ENCODE measurements at regions not wholly inside any gene's neighbourhood (a gene's known extent, or its start where the extent isn't known, plus 50 kb on each side); places are given as distances from the start of the nearest gene placed in this dataset.

GRCh38 chr21:40972151-40972550, 125.2 kb upstream of the DSCAM start:
- Mint-ChIP-seq H3K4me3 (no peak overlapping the region), H3K36me3 (ENCODE audit: low read depth) (no peaks in the 10 kb centered on the region), H3K27ac (no peak overlapping the region), H3K9me3 (peaks cover 2% of the 10 kb centered on the region), H3K4me1 (ENCODE audit: low read depth) (no peaks in the 10 kb centered on the region), H3K27me3 (peaks cover 14% of the 10 kb centered on the region)
- Histone ChIP-seq H3K36me3 (ENCODE audit: insufficient read depth, low read length) (no peaks in the 10 kb centered on the region), H3K27ac (ENCODE audit: low read depth in 1 of 2, low read length in 2 of 2) (no peak overlapping the region), H3K27me3 (ENCODE audit: control insufficient read depth in 1 of 2, insufficient read depth in 2 of 2, low read length in 2 of 2) (no peaks in the 10 kb centered on the region), H3K4me1 (ENCODE audit: insufficient read depth, low read length) (no peaks in the 10 kb centered on the region), H3K9me3 (ENCODE audit: control insufficient read depth in 1 of 2, insufficient read depth in 1 of 2, low read length in 2 of 2) (peaks cover 0 to 7% of the 10 kb centered on the region in 2 experiments), H3K4me3 (ENCODE audit: low read length) (no peak overlapping the region)
- POLR2A ChIA-PET, result no interaction called here
- TF ChIP-seq CTCF (IDR thresholded peaks at IDR 0.05), result no peak
- ATAC-seq (ENCODE audit: poor library complexity) (no peak), DNase-seq (no peak)
- CTCF ChIA-PET, result no interaction called here
- intact Hi-C loops (cut with DNase I, micrococcal nuclease), result no loop called here

GRCh38 chr21:40976198-40977109, 129.5 kb upstream of the DSCAM start:
- DNase-seq, result peak in 3 of 14 experiments; percentile 1 to 9 (median 7)
- peaks cover 10% of the 10 kb centered on the region for H3K9me3 Mint-ChIP-seq
- CTCF ChIA-PET, result no interaction called here
- H3K4me1 Mint-ChIP-seq (ENCODE audit: low read depth), result no peaks in the 10 kb centered on the region
- TF ChIP-seq CTCF (IDR thresholded peaks at IDR 0.05), result no peak
- H3K27me3 Mint-ChIP-seq, result peaks cover 8% of the 10 kb centered on the region
- intact Hi-C loops (cut with DNase I, micrococcal nuclease), result no loop called here
- no peaks in the 10 kb centered on the region for H3K36me3 ChIP-seq (ENCODE audit: insufficient read depth, low read length)
- H3K4me1 ChIP-seq (ENCODE audit: insufficient read depth, low read length), result no peaks in the 10 kb centered on the region
- no peaks in the 10 kb centered on the region for H3K36me3 Mint-ChIP-seq (ENCODE audit: low read depth)
- H3K27ac ChIP-seq (ENCODE audit: low read depth in 1 of 2, low read length in 2 of 2), result no peak overlapping the region
- H3K27me3 ChIP-seq (ENCODE audit: control insufficient read depth in 1 of 2, insufficient read depth in 2 of 2, low read length in 2 of 2), result no peaks in the 10 kb centered on the region
- peaks cover 0 to 14% of the 10 kb centered on the region in 2 experiments for H3K9me3 ChIP-seq (ENCODE audit: control insufficient read depth in 1 of 2, insufficient read depth in 1 of 2, low read length in 2 of 2)
- ATAC-seq (ENCODE audit: poor library complexity), result no peak
- no peak overlapping the region for H3K4me3 ChIP-seq (ENCODE audit: low read length)
- no peak overlapping the region for H3K27ac Mint-ChIP-seq
- no peak overlapping the region for H3K4me3 Mint-ChIP-seq
- POLR2A ChIA-PET, result no interaction called here

DNA sequence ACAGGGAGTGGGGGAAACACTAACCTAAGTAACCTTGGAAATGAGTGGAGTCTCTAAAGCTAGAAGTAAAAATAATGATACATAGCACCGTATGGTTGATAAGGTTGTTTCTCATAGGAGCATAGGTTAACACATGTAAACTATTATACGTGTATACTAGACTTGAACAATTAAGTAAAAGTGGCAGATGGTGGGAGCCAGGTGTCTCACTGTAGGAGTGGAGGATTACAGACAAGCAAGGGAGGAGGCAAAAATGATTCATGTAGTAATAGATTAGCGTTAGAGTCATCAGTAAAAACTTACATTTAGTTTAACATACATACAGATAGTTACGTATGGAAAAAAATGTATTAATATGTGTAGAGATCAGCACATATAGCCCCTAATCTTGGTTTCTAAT, 138.4 kb upstream of the DSCAM start:
- ATAC-seq (ENCODE audit: poor library complexity), result no peak
- no peak overlapping the region for H3K27ac ChIP-seq (ENCODE audit: low read depth in 1 of 2, low read length in 2 of 2)
- H3K27me3 ChIP-seq (ENCODE audit: control insufficient read depth in 1 of 2, insufficient read depth in 2 of 2, low read length in 2 of 2), result no peaks in the 10 kb centered on the region
- POLR2A ChIA-PET, result no interaction called here
- Mint-ChIP-seq H3K27ac (no peak overlapping the region), H3K4me1 (ENCODE audit: low read depth) (no peaks in the 10 kb centered on the region), H3K36me3 (ENCODE audit: low read depth) (no peaks in the 10 kb centered on the region), H3K4me3 (no peak overlapping the region), H3K27me3 (peaks cover 3% of the 10 kb centered on the region), H3K9me3 (peaks cover 7% of the 10 kb centered on the region)
- CTCF ChIA-PET, result no interaction called here
- H3K36me3 ChIP-seq (ENCODE audit: insufficient read depth, low read length), result no peaks in the 10 kb centered on the region
- intact Hi-C loops (cut with DNase I, micrococcal nuclease), result no loop called here
- no peak for TF ChIP-seq CTCF (IDR thresholded peaks at IDR 0.05)
- peaks cover 5 to 7% of the 10 kb centered on the region in 2 experiments for H3K9me3 ChIP-seq (ENCODE audit: control insufficient read depth in 1 of 2, insufficient read depth in 1 of 2, low read length in 2 of 2)
- no peaks in the 10 kb centered on the region for H3K4me1 ChIP-seq (ENCODE audit: insufficient read depth, low read length)
- DNase-seq, result no peak
- H3K4me3 ChIP-seq (ENCODE audit: low read length), result no peak overlapping the region

All from CD4-positive, alpha-beta T cell (primary cell).